Astrocyte (in vitro differentiated cells and primary cell): ENCODE measurements at regions not wholly inside any gene's neighbourhood (a gene's known extent, or its start where the extent isn't known, plus 50 kb on each side); places are given as distances from the start of the nearest gene placed in this dataset.

Source experiments
- CTCF ChIP-seq: IDR thresholded peaks from 2 replicates; pipeline ENCODE4 v1.5.1; 2011; ENCODE audit warnings: low read depth, mild to moderate bottlenecking, inconsistent platforms, low read length, moderate library complexity; ENCODE audit not compliant: insufficient read depth
- EZH2 ChIP-seq: IDR thresholded peaks from 2 replicates; pipeline ENCODE4 v1.6.1; 2012; ENCODE audit warnings: mild to moderate bottlenecking, low read length, inconsistent platforms; ENCODE audit not compliant: insufficient read depth

GRCh38 chr13:60733933-60734332 is 336.9 kb downstream of the TDRD3 start:
- TF ChIP-seq EZH2 (no peak), CTCF (no peak)
